Smooth muscle cell (in vitro differentiated cells): ENCODE measurements at regions not wholly inside any gene's neighbourhood (a gene's known extent, or its start where the extent isn't known, plus 50 kb on each side); places are given as distances from the start of the nearest gene placed in this dataset.

Source experiments
- DNase-seq: peaks from one replicate; lab custom pipeline; 2025; ENCODE audit not compliant: unreplicated experiment; lab: John Stamatoyannopoulos, UW
- H2AFZ ChIP-seq: fragments of 200-600 bp; sonication (generic); 2 replicates; pipeline ENCODE4 v1.6.0; 2016; ENCODE audit warnings: antibody characterized with exemption, low read depth, mild to moderate bottlenecking
- H3F3A ChIP-seq: fragments of 200-600 bp; sonication (generic); 2 replicates; pipeline ENCODE4 v1.6.0; 2017; ENCODE audit warnings: antibody characterized with exemption, low read depth
- H3K27ac ChIP-seq: fragments of 200-600 bp; sonication (generic); 2 replicates; pipeline ENCODE4 v1.5.1; 2016; ENCODE audit warnings: low read depth, mild to moderate bottlenecking
- H3K27me3 ChIP-seq: fragments of 200-600 bp; sonication (generic); 2 replicates; pipeline ENCODE4 v1.6.1; 2016; ENCODE audit warnings: low read depth, mild to moderate bottlenecking
- H3K36me3 ChIP-seq: fragments of 200-600 bp; sonication (generic); 2 replicates; pipeline ENCODE4 v1.5.1; 2016; ENCODE audit warnings: low read depth
- H3K4me1 ChIP-seq: fragments of 200-600 bp; sonication (generic); 2 replicates; pipeline ENCODE4 v1.5.1; 2016; ENCODE audit warnings: low read depth
- H3K4me2 ChIP-seq: fragments of 200-600 bp; sonication (generic); 2 replicates; pipeline ENCODE4 v1.6.0; 2016; ENCODE audit warnings: mild to moderate bottlenecking
- H3K4me3 ChIP-seq: fragments of 200-600 bp; sonication (generic); 2 replicates; pipeline ENCODE4 v1.5.1; 2016; ENCODE audit warnings: mild to moderate bottlenecking
- H3K79me2 ChIP-seq: fragments of 200-600 bp; sonication (generic); 2 replicates; pipeline ENCODE4 v1.6.0; 2016; ENCODE audit warnings: low read depth, mild to moderate bottlenecking
- H3K9ac ChIP-seq: fragments of 200-600 bp; sonication (generic); 2 replicates; pipeline ENCODE4 v1.6.0; 2016; ENCODE audit warnings: low read depth
- H3K9me3 ChIP-seq: fragments of 200-600 bp; sonication (generic); replicated peaks from 2 replicates; pipeline ENCODE4 v1.5.1; 2016; ENCODE audit warnings: low read depth
- H4K20me1 ChIP-seq: fragments of 200-600 bp; sonication (generic); 2 replicates; pipeline ENCODE4 v1.6.0; 2016; ENCODE audit warnings: low read depth
- CTCF ChIP-seq: fragments of 200-600 bp; sonication (generic); IDR thresholded peaks from 2 replicates; pipeline ENCODE4 v1.5.1; 2017; ENCODE audit warnings: borderline replicate concordance, mild to moderate bottlenecking, antibody characterized with exemption; ENCODE audit not compliant: insufficient read depth, poor library complexity, severe bottlenecking
- WGBS: methylation state at CpG from one replicate; pipeline ENCODE4 v1.1.7; 2016; ENCODE audit warnings: low lambda C conversion rate; 5-methylcytosine and 5-hydroxymethylcytosine counted together

DNA sequence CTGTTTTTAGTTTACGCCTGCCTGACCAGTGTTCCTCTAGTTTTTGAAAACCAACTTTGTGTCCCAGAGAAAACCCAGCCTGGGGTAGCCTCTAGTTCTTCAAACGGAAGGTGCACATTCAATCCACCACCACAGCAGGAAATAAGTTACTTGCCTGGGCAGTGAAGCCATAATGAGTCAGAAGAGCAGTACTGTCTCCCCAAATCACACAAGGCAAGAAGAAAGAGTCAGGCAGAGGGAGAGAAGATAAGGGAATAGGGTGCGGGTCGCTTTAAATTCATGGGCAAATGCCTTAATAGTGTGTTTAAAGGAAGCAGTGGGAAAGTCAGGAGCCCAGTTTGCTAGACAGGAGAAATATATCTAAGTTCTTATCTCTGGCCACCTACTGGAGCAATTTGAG, 333.8 kb upstream of the GRIA3 start:
- no peaks in the 10 kb centered on the region for H3K36me3 ChIP-seq
- H3K9me3 ChIP-seq = no peaks in the 10 kb centered on the region
- no peak for DNase-seq

DNA sequence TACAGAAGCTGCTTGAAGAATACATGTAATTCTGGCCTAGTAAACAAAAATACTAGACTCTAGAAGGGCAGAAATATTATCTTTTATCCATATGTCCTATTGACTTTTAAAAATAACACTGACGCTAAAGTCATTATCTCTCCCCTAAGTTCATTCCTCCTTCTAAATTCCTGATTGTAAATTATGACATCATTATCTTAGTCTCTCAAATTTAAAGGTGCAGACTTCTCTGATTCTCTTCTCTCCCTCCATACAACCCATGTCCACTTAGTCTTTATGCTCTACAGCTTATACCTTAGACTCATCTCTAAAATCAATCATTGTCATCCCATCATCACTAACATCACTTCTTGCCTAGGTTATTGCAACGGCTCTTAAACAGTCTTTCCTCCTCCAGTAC, 327.9 kb upstream of the GRIA3 start:
- H3K27ac ChIP-seq = no peak overlapping the region
- no peak overlapping the region for H3K9ac ChIP-seq
- H3F3A ChIP-seq = no peaks in the 10 kb centered on the region
- H4K20me1 ChIP-seq = no peaks in the 10 kb centered on the region
- no peaks in the 10 kb centered on the region for H3K9me3 ChIP-seq
- H3K27me3 ChIP-seq = no peaks in the 10 kb centered on the region
- H3K4me1 ChIP-seq = no peaks in the 10 kb centered on the region
- no peak overlapping the region for H3K4me3 ChIP-seq
- no peaks in the 10 kb centered on the region for H3K36me3 ChIP-seq
- no peak overlapping the region for H2AFZ ChIP-seq
- 52% methylated on average over 2 of the region's 2 CpGs for WGBS
- H3K4me2 ChIP-seq = no peak overlapping the region
- DNase-seq = no peak
- H3K79me2 ChIP-seq = no peaks in the 10 kb centered on the region
- TF ChIP-seq CTCF = no peak

More for the DNA sequence above, 333.8 kb upstream of the GRIA3 start:
- H3K4me2 ChIP-seq = no peak overlapping the region
- no peaks in the 10 kb centered on the region for H3K79me2 ChIP-seq
- H3F3A ChIP-seq = no peaks in the 10 kb centered on the region
- no peak overlapping the region for H3K9ac ChIP-seq
- H3K4me3 ChIP-seq = no peak overlapping the region
- H2AFZ ChIP-seq = no peak overlapping the region
- H3K27me3 ChIP-seq = no peaks in the 10 kb centered on the region
- WGBS = 65% methylated on average over 4 of the region's 4 CpGs
- no peaks in the 10 kb centered on the region for H4K20me1 ChIP-seq
- TF ChIP-seq CTCF = no peak
- no peak overlapping the region for H3K27ac ChIP-seq
- no peaks in the 10 kb centered on the region for H3K4me1 ChIP-seq

- H3K4me3 ChIP-seq = no peak overlapping the region
- H3K27ac ChIP-seq = no peak overlapping the region
- WGBS = 61% methylated on average over 2 of the region's 2 CpGs
- H3K9me3 ChIP-seq = no peaks in the 10 kb centered on the region
- H3K4me1 ChIP-seq = no peaks in the 10 kb centered on the region
- H2AFZ ChIP-seq = no peak overlapping the region
- no peak for DNase-seq
- no peak overlapping the region for H3K9ac ChIP-seq
- H3K27me3 ChIP-seq = no peaks in the 10 kb centered on the region
- no peaks in the 10 kb centered on the region for H3K36me3 ChIP-seq
- no peaks in the 10 kb centered on the region for H3K79me2 ChIP-seq
- H4K20me1 ChIP-seq = no peaks in the 10 kb centered on the region
- H3F3A ChIP-seq = no peaks in the 10 kb centered on the region
- no peak for TF ChIP-seq CTCF
- no peak overlapping the region for H3K4me2 ChIP-seq
These were observed 326.3 kb upstream of the GRIA3 start for GRCh38 chrX:122857734-122858133.

- Histone ChIP-seq H3K27ac (no peak overlapping the region), H3K4me3 (no peak overlapping the region), H4K20me1 (no peaks in the 10 kb centered on the region), H3K4me1 (no peaks in the 10 kb centered on the region), H3K9me3 (no peaks in the 10 kb centered on the region), H3F3A (no peaks in the 10 kb centered on the region), H3K79me2 (no peaks in the 10 kb centered on the region), H3K9ac (no peak overlapping the region), H3K27me3 (no peaks in the 10 kb centered on the region), H3K4me2 (no peak overlapping the region), H3K36me3 (no peaks in the 10 kb centered on the region), H2AFZ (no peak overlapping the region)
- WGBS = 48% methylated on average over 3 of the region's 3 CpGs
- DNase-seq = no peak
- no peak for TF ChIP-seq CTCF
These were observed 321.0 kb upstream of the GRIA3 start for GRCh38 chrX:122863067-122863466.
